ENCODE measurements at regions not wholly inside any gene's neighbourhood (a gene's known extent, or its start where the extent isn't known, plus 50 kb on each side); places are given as distances from the start of the nearest gene placed in this dataset.

DNA sequence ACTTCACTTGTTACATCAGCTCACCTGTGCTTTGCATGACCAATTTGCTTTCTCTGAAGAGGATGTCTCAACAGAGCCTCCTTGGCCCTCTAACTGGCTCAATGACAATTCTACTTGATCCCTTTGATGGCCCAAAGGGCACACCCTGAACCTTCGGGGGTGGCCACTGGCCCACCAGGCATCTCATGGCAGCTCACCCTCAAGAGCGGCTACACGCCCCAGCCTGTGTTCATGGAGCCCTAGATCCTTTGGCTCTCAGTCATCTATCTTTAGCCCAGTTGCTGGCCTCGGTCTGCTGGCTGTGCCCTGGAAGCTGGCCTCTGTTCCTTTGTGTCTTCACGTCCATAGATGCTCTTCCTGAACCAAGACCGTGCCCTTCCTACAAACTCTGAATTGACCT lies 476.7 kb downstream of the NPHP4 start (continued):
- TF ChIP-seq STAT1 (IDR thresholded peaks at IDR 0.05; ENCODE audit: unreplicated experiment) (no peak), ZNF114 (CRISPR knock-in tag; IDR thresholded peaks at IDR 0.05) (no peak), POLR2AphosphoS5 (IDR thresholded peaks at IDR 0.05; ENCODE audit: low read depth) (no peak)

DNA sequence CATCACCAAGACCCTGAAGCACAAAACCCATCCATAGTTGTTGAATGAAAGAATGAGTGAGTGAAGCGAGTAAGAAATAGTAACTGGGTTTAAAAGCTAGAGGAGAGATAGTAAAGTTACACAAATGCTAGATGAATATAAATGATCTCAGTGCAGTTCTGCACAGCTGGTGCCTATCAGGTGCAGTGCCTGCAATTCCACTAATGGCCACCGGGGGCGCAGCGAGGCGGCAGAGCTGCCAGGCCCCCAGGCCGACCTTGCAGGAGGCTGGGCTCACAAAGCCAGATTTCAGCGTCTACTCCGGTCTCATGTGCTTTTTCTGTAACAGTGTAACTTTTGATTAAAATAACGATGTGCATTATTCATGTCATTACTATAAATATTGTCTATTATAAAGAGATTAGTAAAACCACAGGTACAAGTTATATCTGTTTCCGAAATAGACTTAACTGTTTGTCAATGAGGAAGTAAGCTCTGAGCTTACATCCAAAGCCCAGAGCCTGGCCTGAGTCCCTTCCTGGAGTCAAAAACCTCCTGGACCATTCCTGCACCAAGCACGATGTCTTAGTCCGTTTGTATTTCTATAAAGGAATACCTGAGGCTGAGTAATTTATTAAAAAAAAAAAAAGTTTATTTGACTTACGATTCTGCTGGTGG lies 477.6 kb downstream of the NPHP4 start:
- no peaks in the 10 kb centered on the region for H3K27me3 ChIP-seq (ENCODE audit: insufficient read depth)
- H3K36me3 Mint-ChIP-seq (ENCODE audit: low read depth) = no peaks in the 10 kb centered on the region
- H3K9me2 ChIP-seq (ENCODE audit: insufficient read depth) = no peaks in the 10 kb centered on the region
- no peaks in the 10 kb centered on the region for H3F3A ChIP-seq (replicated peaks; ENCODE audit: low read depth)
- peaks cover 11% of the 10 kb centered on the region; the same call in 2 of the 3 replicates for H3K4me1 Mint-ChIP-seq
- no peak overlapping the region for H3K4me3 ChIP-seq
- H3K4me3 Mint-ChIP-seq = no peak overlapping the region
- H3K27me3 Mint-ChIP-seq (ENCODE audit: insufficient read depth, low read depth, poor library complexity) = peaks cover 10% of the 10 kb centered on the region
- no peaks in the 10 kb centered on the region for H3K79me2 ChIP-seq (replicated peaks; ENCODE audit: insufficient read depth)
- TF ChIP-seq, protein P1, sequence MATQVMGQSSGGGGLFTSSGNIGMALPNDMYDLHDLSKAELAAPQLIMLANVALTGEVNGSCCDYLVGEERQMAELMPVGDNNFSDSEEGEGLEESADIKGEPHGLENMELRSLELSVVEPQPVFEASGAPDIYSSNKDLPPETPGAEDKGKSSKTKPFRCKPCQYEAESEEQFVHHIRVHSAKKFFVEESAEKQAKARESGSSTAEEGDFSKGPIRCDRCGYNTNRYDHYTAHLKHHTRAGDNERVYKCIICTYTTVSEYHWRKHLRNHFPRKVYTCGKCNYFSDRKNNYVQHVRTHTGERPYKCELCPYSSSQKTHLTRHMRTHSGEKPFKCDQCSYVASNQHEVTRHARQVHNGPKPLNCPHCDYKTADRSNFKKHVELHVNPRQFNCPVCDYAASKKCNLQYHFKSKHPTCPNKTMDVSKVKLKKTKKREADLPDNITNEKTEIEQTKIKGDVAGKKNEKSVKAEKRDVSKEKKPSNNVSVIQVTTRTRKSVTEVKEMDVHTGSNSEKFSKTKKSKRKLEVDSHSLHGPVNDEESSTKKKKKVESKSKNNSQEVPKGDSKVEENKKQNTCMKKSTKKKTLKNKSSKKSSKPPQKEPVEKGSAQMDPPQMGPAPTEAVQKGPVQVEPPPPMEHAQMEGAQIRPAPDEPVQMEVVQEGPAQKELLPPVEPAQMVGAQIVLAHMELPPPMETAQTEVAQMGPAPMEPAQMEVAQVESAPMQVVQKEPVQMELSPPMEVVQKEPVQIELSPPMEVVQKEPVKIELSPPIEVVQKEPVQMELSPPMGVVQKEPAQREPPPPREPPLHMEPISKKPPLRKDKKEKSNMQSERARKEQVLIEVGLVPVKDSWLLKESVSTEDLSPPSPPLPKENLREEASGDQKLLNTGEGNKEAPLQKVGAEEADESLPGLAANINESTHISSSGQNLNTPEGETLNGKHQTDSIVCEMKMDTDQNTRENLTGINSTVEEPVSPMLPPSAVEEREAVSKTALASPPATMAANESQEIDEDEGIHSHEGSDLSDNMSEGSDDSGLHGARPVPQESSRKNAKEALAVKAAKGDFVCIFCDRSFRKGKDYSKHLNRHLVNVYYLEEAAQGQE (IDR thresholded peaks at IDR 0.05; ENCODE audit: unreplicated experiment) = no peak
- TF ChIP-seq, protein P2, sequence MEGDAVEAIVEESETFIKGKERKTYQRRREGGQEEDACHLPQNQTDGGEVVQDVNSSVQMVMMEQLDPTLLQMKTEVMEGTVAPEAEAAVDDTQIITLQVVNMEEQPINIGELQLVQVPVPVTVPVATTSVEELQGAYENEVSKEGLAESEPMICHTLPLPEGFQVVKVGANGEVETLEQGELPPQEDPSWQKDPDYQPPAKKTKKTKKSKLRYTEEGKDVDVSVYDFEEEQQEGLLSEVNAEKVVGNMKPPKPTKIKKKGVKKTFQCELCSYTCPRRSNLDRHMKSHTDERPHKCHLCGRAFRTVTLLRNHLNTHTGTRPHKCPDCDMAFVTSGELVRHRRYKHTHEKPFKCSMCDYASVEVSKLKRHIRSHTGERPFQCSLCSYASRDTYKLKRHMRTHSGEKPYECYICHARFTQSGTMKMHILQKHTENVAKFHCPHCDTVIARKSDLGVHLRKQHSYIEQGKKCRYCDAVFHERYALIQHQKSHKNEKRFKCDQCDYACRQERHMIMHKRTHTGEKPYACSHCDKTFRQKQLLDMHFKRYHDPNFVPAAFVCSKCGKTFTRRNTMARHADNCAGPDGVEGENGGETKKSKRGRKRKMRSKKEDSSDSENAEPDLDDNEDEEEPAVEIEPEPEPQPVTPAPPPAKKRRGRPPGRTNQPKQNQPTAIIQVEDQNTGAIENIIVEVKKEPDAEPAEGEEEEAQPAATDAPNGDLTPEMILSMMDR (conservative IDR thresholded peaks at IDR 0.05; ENCODE audit: low read depth in 2 of 2) = peak; percentile 68 to 89
- no peaks in the 10 kb centered on the region; the same call in 1 of the 2 replicates for H3K36me3 ChIP-seq (ENCODE audit: insufficient read depth)
- no peak overlapping the region for H2AFZ ChIP-seq
- no peaks in the 10 kb centered on the region for H3K4me1 ChIP-seq (ENCODE audit: insufficient read depth)
- H4K20me1 ChIP-seq (replicated peaks; ENCODE audit: insufficient read depth) = no peaks in the 10 kb centered on the region
- ATAC-seq (peak; percentile 84), DNase-seq (ENCODE audit: low spot score) (peak; percentile 54)
- peaks cover 5% of the 10 kb centered on the region; the same call in 1 of the 3 replicates for H3K9me3 Mint-ChIP-seq
- H3K27ac Mint-ChIP-seq = no peak overlapping the region
- no peak overlapping the region for H3K4me2 ChIP-seq
- no peak overlapping the region for H3K27ac ChIP-seq (ENCODE audit: low read depth)

DNA sequence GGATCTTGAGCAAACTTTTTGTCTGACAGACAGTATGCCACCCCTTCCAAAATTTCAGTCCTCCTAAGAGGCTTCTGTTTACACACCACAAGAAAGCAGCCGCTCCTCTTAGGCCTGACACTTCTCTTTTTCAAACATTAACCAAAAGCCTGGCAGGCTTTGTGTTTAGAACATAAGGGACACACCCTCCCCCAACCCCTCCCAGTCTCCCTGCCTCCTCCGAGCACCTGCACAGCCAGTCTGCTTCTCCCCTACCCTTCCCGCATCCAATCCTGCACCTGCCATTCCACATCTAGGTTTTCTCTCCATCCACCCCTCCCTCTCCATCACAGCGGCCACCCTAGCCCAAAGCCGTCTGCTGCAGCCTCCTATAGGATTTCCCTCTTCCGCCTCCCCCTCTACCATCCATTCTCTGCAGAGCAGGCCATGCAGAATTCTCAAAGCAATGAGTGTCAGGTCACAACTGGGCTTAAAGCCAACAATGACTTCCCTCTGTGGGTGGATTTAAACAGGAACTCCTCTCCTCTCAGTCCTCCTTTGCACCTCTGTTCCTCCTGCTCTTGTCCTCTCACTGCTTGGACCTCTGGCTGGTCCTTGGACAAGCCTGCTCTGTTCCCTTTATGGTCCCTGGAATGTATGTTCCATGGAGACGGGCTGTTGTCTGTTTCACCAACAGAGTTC lies 478.2 kb downstream of the NPHP4 start:
- H3K27me3 Mint-ChIP-seq (ENCODE audit: insufficient read depth, low read depth, poor library complexity) = peaks cover 14% of the 10 kb centered on the region
- Histone ChIP-seq H3K79me2 (replicated peaks; ENCODE audit: insufficient read depth) (no peaks in the 10 kb centered on the region), H3K4me2 (no peak overlapping the region), H3F3A (replicated peaks; ENCODE audit: low read depth) (no peaks in the 10 kb centered on the region), H2AFZ (no peak overlapping the region), H3K4me3 (no peak overlapping the region), H3K36me3 (ENCODE audit: insufficient read depth) (no peaks in the 10 kb centered on the region), H3K9me2 (ENCODE audit: insufficient read depth) (no peaks in the 10 kb centered on the region), H4K20me1 (replicated peaks; ENCODE audit: insufficient read depth) (no peaks in the 10 kb centered on the region), H3K27me3 (ENCODE audit: insufficient read depth) (no peaks in the 10 kb centered on the region), H3K27ac (ENCODE audit: low read depth) (no peak overlapping the region), H3K4me1 (ENCODE audit: insufficient read depth) (no peaks in the 10 kb centered on the region)
- DNase-seq (ENCODE audit: low spot score) (no peak), ATAC-seq (no peak)
- H3K9me3 Mint-ChIP-seq = peaks cover 4% of the 10 kb centered on the region; the same call in 1 of the 3 replicates
- no peaks in the 10 kb centered on the region for H3K36me3 Mint-ChIP-seq (ENCODE audit: low read depth)
- H3K4me3 Mint-ChIP-seq = no peak overlapping the region; the same call in 2 of the 3 replicates
- H3K27ac Mint-ChIP-seq = no peak overlapping the region
- H3K4me1 Mint-ChIP-seq = peaks cover 11% of the 10 kb centered on the region; the same call in 2 of the 3 replicates
- no peak for TF ChIP-seq EZH2phosphoT487 (IDR thresholded peaks at IDR 0.05; ENCODE audit: unreplicated experiment)
- no peak for TF ChIP-seq JUNB (IDR thresholded peaks at IDR 0.05; ENCODE audit: unreplicated experiment)
